GM20000 (cell line): ENCODE measurements at regions not wholly inside any gene's neighbourhood (a gene's known extent, or its start where the extent isn't known, plus 50 kb on each side); places are given as distances from the start of the nearest gene placed in this dataset.

Experiments
- DNase-seq: peaks from one replicate; pipeline ENCODE4 v3.0.0; 2012; ENCODE audit warnings: low spot score
- TF ChIP-seq, protein P1 (sequence below): IDR thresholded peaks from 2 replicates; pipeline ENCODE4 v1.5.1; 2012; ENCODE audit warnings: mild to moderate bottlenecking, control low read depth; ENCODE audit errors: extremely low read depth, missing control alignments

DNA sequence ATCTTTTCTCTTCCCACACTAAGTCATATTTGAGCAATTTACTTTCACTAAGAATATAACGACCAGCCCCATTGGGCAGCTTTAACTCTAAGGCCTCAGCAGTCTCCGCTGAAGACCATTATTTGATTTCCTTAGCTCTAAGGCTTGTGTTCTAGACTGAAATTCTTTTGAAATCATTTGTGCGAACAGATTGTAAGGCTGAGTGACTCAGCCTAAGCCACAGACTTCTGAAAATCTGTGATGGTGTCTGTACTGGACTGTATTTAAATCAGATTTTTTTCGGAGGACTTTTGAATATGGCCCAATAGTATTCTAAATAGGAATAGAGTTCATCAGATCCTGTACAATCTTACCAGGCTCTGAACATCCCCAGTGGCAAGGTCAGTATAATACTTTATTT is 150.3 kb upstream of the TECRL start:
- no peak for DNase-seq
- TF ChIP-seq, protein P1, sequence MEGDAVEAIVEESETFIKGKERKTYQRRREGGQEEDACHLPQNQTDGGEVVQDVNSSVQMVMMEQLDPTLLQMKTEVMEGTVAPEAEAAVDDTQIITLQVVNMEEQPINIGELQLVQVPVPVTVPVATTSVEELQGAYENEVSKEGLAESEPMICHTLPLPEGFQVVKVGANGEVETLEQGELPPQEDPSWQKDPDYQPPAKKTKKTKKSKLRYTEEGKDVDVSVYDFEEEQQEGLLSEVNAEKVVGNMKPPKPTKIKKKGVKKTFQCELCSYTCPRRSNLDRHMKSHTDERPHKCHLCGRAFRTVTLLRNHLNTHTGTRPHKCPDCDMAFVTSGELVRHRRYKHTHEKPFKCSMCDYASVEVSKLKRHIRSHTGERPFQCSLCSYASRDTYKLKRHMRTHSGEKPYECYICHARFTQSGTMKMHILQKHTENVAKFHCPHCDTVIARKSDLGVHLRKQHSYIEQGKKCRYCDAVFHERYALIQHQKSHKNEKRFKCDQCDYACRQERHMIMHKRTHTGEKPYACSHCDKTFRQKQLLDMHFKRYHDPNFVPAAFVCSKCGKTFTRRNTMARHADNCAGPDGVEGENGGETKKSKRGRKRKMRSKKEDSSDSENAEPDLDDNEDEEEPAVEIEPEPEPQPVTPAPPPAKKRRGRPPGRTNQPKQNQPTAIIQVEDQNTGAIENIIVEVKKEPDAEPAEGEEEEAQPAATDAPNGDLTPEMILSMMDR, result no peak

DNA sequence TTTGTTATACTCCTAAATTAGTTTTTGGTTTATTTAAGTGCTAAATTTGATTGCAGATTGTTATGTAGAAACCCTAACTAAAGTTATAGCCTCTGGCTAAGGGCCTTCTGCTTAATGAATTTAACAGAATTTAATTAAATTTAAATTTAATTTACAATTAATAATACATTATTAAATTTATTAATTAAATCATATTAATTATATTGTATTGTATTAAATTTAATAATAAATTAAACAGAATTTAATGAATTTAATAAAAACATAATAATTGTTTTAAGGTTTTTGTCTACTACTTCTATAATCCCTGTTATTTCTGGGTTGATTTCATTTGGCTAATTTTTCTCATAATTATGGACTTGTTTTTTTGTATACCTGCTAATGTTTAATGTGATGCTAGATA is 141.9 kb upstream of the TECRL start:
- TF ChIP-seq, protein P1, result no peak
- DNase-seq, result no peak

DNA sequence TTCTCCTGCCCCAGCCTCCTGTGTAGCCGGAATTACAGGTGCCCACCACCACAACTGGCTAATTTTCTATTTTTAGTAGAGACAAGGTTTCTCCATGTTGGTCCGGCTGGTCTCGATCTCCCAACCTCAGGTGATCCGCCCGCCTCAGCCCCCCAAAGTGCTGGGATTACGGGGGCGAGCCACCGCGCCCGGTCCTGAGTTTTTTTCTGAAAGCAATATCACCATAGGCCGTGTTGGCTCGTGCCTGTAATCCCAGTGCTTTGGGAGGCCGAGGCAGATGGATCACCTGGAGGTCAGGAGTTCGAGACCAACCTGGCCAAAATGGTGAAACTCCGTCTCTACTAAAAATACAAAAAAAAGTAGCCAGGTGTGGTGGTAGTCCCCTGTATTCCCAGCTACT is 136.3 kb upstream of the TECRL start:
- DNase-seq, result no peak
- TF ChIP-seq, protein P1, result no peak

DNA sequence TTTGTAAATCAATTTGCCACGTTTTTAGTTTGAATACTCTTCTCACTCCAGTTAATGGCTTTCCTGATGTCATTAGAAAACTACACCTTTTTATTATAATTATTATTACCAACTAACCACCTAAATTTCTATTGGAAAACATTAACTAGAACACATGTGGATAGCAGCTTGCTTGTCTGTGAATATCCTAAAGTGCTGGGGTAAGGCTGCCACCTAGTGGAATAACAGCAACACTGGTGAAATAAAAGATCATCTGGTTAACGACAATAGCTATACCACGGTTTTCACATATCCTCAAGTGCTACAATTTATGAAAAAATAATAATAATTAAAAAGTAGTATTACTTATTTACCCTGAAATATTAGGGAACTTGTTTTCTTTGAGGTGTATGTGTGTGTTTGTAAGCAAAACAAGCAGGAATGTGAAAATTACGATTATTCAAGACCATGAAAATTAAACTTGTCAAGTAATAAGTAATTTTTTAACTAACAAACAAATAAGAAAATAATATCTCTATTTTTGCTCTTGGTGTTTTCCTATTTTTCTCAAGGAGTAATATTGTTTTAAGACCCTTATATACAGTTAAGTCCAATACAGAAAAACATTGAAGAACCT is 130.1 kb upstream of the TECRL start:
- peak; percentile 54 for DNase-seq
- TF ChIP-seq, protein P1, result peak; percentile 75

DNA sequence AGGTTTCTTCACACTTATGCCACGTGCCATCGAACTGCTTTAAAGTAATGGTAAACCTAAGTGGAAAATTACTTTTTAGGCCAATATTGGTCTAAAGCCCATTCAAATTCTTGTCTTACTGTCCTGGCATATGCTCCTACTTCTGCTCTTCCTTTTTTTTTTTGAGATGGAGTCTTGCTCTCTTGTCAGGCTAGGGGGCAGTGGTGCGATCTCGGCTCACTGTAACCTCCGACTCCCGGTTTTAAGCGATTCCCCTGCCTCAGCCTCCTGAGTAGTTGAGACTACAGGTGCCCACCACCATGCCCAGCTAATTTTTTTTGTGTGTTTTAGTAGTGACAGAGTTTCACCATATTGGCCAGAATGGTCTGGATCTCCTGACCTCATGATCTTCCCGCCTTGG is 129.0 kb upstream of the TECRL start:
- DNase-seq, result no peak
- TF ChIP-seq, protein P1, result no peak

DNA sequence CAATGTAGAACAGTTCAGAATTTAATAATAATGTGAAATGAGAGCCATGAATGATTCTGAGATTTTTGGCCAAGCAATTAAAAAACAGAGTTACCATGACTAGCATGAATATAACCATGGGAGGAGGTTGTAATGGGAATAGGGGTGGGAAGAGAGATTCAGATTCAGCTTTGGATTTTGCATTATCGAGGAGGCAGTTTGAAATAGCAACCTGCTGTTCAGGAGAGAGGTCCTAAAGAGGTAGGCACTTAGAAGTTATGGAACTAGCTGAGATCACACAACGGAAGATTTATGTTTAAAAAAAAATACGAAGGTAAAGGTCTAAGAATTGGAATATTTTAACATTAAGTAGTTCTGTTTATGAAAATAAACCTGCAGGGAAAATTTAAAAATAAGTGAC is 124.4 kb upstream of the TECRL start:
- no peak for DNase-seq
- TF ChIP-seq, protein P1, result no peak

DNA sequence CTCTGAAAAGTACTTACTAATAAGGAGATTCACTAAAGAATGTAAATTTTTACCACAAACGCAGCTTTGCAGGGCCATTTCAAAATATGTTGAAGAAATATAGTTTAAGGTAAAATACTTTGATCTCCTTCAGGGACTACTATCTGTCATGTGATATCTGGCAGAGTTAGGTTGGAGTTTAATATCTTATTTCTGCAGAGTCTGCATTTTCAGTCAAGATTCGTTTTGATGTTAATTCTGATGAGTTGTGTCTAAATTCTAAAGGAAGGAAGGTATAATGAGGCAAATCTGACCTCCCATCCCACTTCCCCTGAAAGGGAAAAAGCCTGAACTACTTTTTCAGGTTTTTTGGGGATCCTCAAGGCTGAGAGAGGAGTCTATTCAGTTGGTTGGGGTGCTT is 123.9 kb upstream of the TECRL start:
- TF ChIP-seq, protein P1, result no peak
- no peak for DNase-seq
